ENCODE measurements at regions not wholly inside any gene's neighbourhood (a gene's known extent, or its start where the extent isn't known, plus 50 kb on each side); places are given as distances from the start of the nearest gene placed in this dataset.

GRCh38 chr20:56928007-56928406 is 298.9 kb downstream of the TFAP2C start:
- Mint-ChIP-seq H3K27ac (no peak overlapping the region), H3K4me3 (no peak overlapping the region), H3K4me1 (peaks cover 16% of the 10 kb centered on the region), H3K9me3 (peaks cover under 1% of the 10 kb centered on the region), H3K27me3 (ENCODE audit: low read depth) (peaks cover 97% of the 10 kb centered on the region), H3K36me3 (ENCODE audit: low read depth) (no peaks in the 10 kb centered on the region)
- TF ChIP-seq, protein P1, sequence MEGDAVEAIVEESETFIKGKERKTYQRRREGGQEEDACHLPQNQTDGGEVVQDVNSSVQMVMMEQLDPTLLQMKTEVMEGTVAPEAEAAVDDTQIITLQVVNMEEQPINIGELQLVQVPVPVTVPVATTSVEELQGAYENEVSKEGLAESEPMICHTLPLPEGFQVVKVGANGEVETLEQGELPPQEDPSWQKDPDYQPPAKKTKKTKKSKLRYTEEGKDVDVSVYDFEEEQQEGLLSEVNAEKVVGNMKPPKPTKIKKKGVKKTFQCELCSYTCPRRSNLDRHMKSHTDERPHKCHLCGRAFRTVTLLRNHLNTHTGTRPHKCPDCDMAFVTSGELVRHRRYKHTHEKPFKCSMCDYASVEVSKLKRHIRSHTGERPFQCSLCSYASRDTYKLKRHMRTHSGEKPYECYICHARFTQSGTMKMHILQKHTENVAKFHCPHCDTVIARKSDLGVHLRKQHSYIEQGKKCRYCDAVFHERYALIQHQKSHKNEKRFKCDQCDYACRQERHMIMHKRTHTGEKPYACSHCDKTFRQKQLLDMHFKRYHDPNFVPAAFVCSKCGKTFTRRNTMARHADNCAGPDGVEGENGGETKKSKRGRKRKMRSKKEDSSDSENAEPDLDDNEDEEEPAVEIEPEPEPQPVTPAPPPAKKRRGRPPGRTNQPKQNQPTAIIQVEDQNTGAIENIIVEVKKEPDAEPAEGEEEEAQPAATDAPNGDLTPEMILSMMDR (IDR thresholded peaks at IDR 0.05; ENCODE audit: unreplicated experiment in 3 of 3), result no peak

GRCh38 chr20:56929606-56930005 is 300.5 kb downstream of the TFAP2C start:
- TF ChIP-seq, protein P1 (IDR thresholded peaks at IDR 0.05; ENCODE audit: unreplicated experiment in 3 of 3), result no peak
- peaks cover 92% of the 10 kb centered on the region for H3K27me3 Mint-ChIP-seq (ENCODE audit: low read depth)
- H3K4me3 Mint-ChIP-seq, result no peak overlapping the region
- H3K9me3 Mint-ChIP-seq, result no peaks in the 10 kb centered on the region
- no peaks in the 10 kb centered on the region for H3K36me3 Mint-ChIP-seq (ENCODE audit: low read depth)
- no peak overlapping the region for H3K27ac Mint-ChIP-seq
- H3K4me1 Mint-ChIP-seq, result peaks cover 12% of the 10 kb centered on the region

- Mint-ChIP-seq H3K9me3 (no peaks in the 10 kb centered on the region), H3K36me3 (ENCODE audit: low read depth) (no peaks in the 10 kb centered on the region)
Observed at GRCh38 chr20:56930876-56931275, 301.8 kb downstream of the TFAP2C start.

GRCh38 chr20:56932575-56933330 is 303.6 kb downstream of the TFAP2C start:
- peaks cover 73% of the 10 kb centered on the region for H3K27me3 Mint-ChIP-seq (ENCODE audit: low read depth)
- H3K27ac Mint-ChIP-seq, result no peak overlapping the region
- TF ChIP-seq, protein P1 (IDR thresholded peaks at IDR 0.05; ENCODE audit: unreplicated experiment in 3 of 3), result no peak
- no peaks in the 10 kb centered on the region for H3K36me3 Mint-ChIP-seq (ENCODE audit: low read depth)
- no peak overlapping the region for H3K4me3 Mint-ChIP-seq
- H3K4me1 Mint-ChIP-seq, result no peaks in the 10 kb centered on the region
- no peaks in the 10 kb centered on the region for H3K9me3 Mint-ChIP-seq

More at GRCh38 chr20:56930876-56931275, 301.8 kb downstream of the TFAP2C start:
- TF ChIP-seq, protein P1 (IDR thresholded peaks at IDR 0.05; ENCODE audit: unreplicated experiment in 3 of 3), result no peak
- Mint-ChIP-seq H3K27ac (no peak overlapping the region), H3K4me3 (no peak overlapping the region), H3K27me3 (ENCODE audit: low read depth) (peaks cover 82% of the 10 kb centered on the region), H3K4me1 (peaks cover 5% of the 10 kb centered on the region)

DNA sequence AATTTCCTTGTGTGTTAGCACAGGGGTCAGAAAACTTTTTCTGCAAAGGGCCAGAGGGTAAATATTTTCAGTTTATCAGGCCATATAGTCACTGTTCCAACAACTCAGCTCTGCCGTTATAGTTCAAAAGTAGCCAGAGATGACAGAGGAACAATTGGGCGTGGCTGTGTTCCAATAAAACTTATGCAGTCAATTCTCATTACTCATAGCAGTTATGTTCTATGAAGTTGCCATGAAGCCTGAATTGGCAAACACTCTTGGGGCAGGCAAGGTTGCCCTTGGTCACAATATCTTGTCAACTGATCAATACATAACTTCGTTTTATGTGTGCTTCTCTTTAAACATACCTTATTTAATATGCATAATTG is 304.2 kb downstream of the TFAP2C start:
- Mint-ChIP-seq H3K27ac (no peak overlapping the region), H3K36me3 (ENCODE audit: low read depth) (no peaks in the 10 kb centered on the region), H3K4me3 (no peak overlapping the region), H3K9me3 (no peaks in the 10 kb centered on the region), H3K4me1 (no peaks in the 10 kb centered on the region), H3K27me3 (ENCODE audit: low read depth) (peaks cover 70% of the 10 kb centered on the region)
- TF ChIP-seq, protein P1 (IDR thresholded peaks at IDR 0.05; ENCODE audit: unreplicated experiment in 3 of 3), result no peak

DNA sequence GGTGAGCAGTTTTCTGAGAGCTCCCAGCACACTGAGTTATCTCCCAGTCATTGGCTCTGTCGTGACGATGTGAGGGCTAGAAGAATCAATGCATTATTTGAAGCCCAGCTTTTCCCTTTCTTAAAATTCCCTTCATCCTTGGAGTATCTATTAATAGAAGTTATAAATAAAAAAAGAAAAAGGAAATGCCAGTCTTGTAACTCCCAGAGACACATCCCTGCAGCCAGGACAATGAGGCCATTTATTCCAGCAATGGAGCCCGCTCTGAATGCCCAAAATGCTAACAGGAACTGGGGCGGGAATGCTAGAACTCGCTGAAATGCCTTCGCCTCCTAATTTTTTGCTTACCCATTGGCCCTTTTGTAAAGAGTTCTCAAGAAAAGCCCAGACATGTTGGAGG is 305.8 kb downstream of the TFAP2C start:
- Mint-ChIP-seq H3K9me3 (no peaks in the 10 kb centered on the region), H3K27ac (no peak overlapping the region), H3K4me1 (no peaks in the 10 kb centered on the region), H3K27me3 (ENCODE audit: low read depth) (peaks cover 67% of the 10 kb centered on the region), H3K36me3 (ENCODE audit: low read depth) (no peaks in the 10 kb centered on the region), H3K4me3 (no peak overlapping the region)
- TF ChIP-seq, protein P1 (IDR thresholded peaks at IDR 0.05; ENCODE audit: unreplicated experiment in 3 of 3), result no peak

Measured in nephron (organoid).